HG03354 (cell line): ENCODE measurements at regions not wholly inside any gene's neighbourhood (a gene's known extent, or its start where the extent isn't known, plus 50 kb on each side); places are given as distances from the start of the nearest gene placed in this dataset.

Experiments used
- ATAC-seq: cut with Tn5 transposase; IDR thresholded peaks from one replicate; pipeline ENCODE4 v1.9.1; 2021; ENCODE audit warnings: mild to moderate bottlenecking; ENCODE audit not compliant: unreplicated experiment, poor library complexity, severe bottlenecking

- ATAC-seq: no peak
Measured at GRCh38 chr5:96026406-96027041, 64.9 kb upstream of the ELL2 start.

GRCh38 chr5:96024683-96025475 lies 63.2 kb upstream of the ELL2 start:
- ATAC-seq: no peak

GRCh38 chr5:96023518-96023917 lies 61.9 kb upstream of the ELL2 start:
- ATAC-seq: no peak

GRCh38 chr5:96022971-96023370 lies 61.3 kb upstream of the ELL2 start:
- ATAC-seq: no peak

GRCh38 chr5:96017951-96018350 lies 56.3 kb upstream of the ELL2 start:
- no peak for ATAC-seq

- no peak for ATAC-seq
Measured at GRCh38 chr5:96016216-96016615, 54.6 kb upstream of the ELL2 start.

- ATAC-seq: no peak
Measured at GRCh38 chr5:96015709-96016108, 54.1 kb upstream of the ELL2 start.

GRCh38 chr5:96014395-96014794 lies 52.7 kb upstream of the ELL2 start:
- ATAC-seq: no peak

GRCh38 chr5:96013254-96013653 lies 51.6 kb upstream of the ELL2 start:
- no peak for ATAC-seq

GRCh38 chr5:96012399-96012798 lies 50.7 kb upstream of the ELL2 start:
- ATAC-seq: no peak
